Hepatic stellate cell (primary cell): ENCODE measurements at regions not wholly inside any gene's neighbourhood (a gene's known extent, or its start where the extent isn't known, plus 50 kb on each side); places are given as distances from the start of the nearest gene placed in this dataset.
"Not testable (repeated sequence)": the region's sequence is repeated elsewhere in the genome, so short reads cannot be mapped to it uniquely, and the experiment has no call there.

Source experiments
- DNase-seq: peaks from one replicate; pipeline ENCODE4 v3.0.0; 2011; ENCODE audit warnings: low spot score

DNA sequence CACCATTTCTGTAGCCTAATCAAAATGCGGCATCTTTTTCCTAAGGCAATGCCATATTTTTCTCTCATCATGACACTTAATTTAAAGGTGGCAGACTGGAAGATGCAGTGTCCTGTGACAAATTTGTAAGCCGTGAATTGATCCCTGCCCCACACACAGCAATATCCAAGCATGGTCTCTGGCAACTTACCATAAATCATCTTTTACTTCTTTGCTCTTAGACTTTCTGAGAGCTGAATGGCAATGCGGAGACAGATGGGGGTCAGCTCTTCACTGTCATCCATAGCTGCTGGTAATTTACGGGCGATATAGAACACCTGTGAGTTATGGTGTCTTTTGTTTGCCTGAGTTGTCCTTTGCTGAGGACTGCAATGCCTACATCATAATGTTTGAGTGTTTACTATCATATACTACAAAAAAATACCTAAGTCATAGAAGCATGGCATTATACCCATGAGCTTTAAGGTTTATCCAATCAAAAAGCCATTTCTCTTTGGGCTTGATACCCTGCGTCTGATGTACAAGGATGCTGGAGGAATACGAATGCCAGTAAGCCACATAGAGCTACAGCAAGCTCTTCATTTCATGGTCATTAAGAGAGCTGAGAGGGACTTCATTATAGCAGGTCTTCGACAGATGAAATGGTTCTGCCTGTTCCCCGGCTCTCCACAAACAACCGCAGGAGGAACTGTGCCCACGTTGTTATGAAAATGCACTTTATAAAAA is 148.1 kb downstream of the TRIML1 start:
- DNase-seq, result no peak

DNA sequence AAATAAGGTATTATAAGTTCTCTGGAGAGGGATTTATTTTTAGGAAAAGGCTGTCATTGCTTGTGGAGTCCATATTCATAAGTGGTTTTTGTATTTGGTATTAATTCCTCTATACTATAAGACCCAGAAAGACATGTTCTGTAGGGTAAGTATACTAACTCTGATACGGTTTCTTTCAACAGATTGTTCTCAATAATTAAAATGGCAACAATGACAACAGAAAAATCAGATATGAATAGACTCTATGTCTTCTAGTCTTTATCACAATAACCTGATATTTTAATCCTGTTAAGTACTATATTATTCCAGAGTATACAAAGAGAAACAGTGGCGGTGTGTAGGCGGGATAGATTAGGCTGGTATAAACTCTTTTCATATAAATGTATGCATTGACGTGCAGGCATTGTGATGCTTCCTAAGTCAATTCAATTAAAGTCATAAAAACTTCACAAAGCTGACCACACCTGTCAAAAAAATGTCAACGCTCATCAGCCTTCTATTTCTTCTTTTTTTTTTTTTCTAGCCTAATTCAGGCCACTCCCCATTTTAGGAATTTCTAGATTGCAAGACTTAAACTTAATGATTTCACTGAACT is 150.4 kb downstream of the TRIML1 start:
- DNase-seq, result no peak

DNA sequence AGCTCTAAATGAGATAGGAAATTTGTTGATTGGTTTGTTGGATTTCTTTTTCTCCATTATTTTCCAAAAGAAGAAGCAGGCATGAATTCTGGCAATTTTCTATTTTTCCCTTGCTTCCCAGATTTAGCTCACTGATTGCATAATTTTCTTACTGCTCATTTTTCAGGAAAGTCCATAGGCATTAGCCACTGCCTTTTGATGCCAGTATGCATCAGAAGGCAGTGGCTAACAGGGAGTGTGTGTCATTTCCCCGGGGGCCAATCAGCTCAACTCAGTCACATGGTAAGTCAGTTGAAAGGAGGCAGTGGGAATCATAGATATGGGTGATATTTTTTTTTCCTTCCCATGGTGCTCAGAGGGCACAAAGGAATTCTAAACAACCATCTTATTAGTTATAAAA is 156.7 kb downstream of the TRIML1 start:
- no peak for DNase-seq

DNA sequence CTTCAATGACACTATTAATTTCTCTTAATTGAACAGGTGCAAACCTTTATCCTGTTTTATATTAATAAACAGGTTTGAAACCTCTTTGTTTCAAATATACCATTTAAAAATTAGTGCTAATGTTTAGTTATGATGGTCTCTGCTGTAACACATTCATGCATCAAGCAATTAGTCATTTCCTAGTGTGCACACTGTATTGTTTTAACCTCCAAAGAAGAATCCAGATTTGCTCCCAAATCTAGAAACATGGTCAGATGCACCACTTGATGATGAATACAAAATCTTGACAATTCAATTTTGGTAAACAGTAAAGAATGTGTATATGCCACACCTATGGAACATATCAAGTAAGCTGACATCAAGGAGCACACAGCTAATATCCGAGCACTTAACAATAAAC is 157.1 kb downstream of the TRIML1 start:
- no peak for DNase-seq

DNA sequence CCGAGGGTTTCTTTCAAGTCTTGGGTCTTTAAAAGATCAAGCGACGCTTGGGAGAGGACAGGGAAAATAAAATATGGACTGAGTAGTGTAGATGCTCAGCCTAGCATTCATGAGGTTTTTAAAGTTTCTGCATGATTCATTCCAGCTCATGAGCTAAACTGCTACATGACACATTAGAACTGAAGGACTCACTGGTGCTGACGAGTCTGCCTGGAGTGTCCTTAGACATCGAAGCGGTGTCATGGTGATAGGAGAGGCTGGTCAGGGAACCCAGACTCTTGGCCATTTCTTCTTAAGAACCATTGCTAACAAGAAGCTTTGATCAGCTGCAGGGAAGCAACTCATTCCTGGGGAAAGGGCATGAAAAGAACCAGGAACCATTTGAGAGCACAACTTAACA is 158.6 kb downstream of the TRIML1 start:
- DNase-seq, result peak; percentile 12

DNA sequence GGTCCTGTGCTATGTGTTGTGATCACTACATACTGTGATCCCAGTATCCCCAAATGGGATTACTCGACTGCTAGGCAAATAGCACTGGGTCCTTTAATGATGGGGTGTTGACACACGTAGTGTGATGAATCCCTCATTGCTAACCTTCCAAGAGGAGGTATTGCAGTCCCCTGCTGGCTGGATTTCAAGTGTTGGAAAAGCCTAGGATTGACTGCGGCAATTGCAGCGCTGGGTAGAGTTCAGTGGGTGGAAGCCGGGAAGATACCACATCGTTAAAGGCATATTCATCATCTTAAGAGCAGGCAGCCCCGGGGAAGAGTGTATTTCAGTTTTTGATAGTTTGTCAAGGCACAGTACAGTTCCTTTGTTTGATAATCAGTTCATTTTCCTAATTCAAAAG is 159.9 kb downstream of the TRIML1 start:
- DNase-seq, result no peak

DNA sequence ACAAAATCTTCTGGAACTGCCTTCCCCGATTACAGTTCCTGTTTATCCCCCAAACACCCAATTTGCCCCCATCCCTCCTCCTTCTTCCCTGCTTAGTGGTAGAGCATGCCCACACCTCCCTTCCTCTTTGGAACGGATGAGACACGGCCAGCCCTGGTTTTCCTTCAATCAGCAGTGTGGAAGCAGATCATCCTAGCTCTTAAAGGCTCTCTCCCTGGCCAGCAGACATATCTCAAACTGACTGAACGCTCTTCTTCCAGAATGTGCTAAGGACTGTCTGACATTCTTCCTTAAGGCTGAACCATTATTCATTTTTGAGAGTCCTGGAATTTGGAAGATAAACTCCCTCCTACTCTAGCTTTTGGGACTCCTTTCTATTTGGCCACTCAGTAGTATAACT is 161.1 kb downstream of the TRIML1 start:
- DNase-seq, result no peak

DNA sequence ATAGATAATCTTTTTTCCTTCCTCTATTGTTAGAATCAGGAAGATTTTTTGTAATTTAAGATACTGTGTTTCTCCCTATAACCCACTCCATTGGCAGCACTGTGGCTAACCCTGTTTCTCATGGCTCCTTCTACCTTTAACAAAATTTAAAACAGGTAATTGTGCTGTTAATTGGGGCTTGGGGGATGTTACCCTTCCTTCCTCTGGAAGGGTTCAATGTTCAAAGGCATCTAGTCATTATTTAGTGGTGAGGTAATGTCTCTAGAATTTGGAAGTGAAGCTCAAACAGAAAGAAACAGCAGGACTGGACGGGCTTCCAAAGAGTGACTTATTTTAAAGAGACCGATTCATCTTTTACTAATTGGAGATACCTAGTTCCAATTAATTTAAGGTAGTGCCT is 166.4 kb downstream of the TRIML1 start:
- no peak for DNase-seq

DNA sequence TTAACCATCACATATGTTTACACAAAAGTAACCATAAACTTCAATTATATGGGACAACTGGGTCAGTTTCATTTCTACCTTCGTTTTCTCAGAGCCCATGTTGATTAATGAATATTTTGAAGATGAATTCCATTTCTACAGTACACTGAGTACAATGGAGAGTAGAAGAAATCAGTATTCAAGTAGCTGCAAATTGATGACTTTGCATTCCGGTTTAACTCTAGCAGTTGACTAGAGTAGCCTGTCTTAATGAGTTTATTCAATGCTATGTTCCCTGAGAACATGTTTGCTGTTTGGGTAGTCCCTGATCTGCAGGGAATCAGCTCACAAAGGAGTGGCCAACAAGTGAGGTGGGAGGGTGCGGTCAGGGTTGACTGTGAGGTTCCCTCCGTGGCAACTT is 168.3 kb downstream of the TRIML1 start:
- no peak for DNase-seq

DNA sequence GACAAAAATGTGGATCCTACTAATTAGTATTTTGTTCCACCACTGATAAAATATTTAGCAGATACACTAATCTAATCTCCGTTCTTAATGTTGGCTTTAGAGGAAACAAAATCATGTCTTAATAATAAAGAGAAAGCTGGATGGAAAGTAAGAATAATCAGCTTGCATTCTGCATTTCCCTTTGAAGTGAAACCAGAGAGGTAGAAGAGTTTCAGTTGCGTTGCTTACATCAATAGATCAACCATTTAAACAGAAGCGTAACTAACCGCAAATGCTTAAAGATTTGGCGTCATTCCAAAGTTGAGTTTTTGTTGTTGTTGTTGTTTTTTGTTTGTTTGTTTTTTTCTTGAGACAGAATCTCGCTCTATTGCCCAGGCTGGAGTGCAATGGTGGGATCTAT is 168.9 kb downstream of the TRIML1 start:
- no peak for DNase-seq

DNA sequence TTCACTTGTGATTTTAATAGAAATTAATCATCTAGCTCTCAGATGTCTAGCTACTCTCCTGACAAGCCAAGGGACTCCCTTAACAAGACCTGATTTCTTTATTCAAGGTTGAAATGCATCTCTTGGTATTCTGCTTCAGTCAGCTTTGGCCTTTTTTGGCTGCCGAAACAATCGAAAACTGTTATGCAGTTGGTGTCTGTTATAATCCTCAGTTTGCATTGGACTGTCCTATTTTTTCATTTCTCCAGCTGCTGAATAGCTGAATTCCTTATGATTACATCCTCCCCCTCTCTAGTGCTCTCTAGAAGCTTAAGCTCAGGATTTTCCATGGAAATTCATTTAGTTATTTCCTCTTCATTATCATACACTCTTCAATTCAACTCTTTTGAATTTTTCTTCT is 177.2 kb downstream of the TRIML1 start:
- DNase-seq, result no peak

DNA sequence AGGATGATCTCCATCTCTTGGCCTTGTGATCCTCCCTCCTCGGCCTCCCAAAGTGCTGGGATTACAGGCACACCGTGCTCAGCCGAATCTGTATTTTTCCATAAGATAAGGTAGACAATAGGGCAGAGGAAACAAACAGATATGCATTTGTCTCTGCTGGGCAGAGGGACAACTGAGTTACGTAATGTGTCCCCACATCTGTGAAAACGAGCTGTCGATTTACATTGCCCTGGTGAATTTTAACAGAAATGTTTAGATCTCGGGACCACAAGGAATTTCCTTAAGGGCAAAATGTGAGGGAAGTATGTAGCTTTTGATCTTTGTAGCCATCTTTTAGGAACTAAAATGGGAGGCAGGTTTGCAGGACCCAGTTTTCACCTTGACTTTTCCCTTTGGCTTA is 189.7 kb downstream of the TRIML1 start:
- no peak for DNase-seq

DNA sequence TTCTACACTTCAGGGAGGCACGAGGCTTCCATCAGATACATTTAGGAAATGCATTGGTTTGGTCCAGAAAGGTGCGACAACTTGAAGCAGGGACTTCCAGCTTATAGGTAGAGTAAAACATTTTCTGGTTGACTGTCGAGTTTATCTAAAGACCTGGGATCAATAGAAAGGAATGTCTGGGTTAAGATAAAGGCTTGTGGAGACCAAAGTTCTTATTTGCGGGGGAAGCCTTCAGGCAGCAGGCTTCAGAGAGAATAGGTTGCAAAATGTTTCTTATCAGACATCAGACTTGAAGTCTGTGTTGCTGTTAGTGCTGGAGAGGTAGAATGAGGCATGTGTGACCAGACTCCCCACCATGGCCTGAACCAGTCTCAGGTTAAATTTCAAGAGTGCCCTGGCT is 190.3 kb downstream of the TRIML1 start:
- DNase-seq, result no peak

DNA sequence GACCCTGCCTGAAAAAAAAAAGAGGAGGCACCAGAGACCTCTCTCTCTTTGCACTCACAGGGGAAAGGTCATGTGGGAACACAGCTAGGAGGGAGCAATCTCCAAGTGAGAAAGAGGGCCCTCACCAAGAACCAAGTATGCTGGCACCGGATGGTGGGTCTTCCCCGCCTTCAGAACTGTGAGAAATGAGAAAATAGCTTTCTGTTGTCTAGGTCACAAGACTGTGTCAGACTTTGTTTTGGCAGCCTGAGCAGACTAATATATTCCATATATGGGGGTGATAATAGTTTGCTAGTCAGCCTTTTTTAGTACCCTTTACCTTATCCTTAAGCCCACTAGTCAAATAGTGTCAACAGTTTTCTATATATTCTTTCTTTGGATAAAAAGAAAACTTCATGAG is 193.0 kb downstream of the TRIML1 start:
- DNase-seq, result no peak

DNA sequence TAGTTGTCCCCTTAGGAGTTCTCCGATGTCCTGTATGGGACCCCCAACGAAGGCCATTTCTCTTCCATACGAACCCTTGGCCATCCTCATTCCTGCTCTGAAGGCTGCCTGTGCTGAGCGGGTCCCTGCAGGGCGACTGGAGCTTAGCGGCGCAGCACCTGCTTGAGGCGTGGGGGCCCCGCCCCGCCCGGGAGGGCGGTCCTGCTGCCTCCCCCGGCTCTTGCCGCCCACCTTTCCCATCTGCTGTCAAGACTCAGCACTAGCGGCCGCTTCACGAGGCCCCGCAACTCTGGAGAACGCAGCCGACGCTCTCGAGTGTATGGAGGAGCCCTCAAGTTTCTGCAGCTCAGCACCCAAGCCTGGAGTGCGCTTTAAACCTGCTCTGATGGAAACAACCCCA is 197.7 kb downstream of the TRIML1 start:
- no peak for DNase-seq

DNA sequence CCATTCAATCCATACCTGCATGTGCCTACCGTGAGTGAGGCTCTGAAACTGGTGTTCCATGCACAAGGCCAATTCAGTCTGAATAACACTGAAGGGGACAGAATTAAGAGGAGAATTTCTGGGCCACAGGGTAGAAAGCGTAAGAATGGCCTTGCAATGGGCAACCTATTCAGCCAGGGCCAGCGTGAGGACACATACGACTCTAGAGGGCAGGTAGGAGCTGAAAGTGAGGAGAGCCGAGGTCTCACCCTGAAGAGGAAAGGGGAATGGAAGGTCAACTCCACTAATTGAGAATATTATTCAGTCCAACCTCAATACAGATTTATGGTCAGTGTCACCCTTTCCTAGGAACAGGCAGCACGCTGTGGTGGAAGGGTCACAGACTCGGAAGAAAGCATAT is 202.2 kb downstream of the TRIML1 start:
- DNase-seq, result no peak

DNA sequence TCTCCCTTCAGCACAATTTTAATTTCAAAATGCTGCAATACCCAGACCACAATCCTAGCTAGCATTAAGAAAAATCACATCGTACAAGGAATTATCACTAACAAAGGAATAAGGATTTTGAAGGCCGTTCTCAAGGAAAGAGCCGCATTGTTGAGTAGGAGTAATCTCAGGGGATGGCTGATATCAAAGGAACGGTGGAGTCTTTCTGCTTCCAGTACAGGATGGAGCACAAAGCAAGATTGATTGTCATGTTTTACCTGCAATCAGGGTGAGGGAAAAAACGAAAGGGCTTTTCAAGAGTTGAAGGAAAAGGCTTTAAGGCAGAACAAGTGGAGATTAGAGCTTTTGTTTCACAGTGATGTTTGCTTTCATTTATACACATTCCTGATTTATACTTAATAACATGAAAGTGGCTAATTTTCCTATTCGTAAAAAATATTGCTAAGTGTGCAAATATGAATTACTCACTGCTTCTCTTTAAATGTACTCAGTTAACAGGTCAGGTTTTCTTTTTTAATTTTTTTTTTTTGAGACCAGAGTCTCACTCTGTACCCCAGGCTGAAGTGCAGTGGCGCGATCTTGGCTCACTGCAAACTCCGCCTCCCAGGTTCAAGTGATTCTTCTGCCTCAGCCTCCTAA is 207.0 kb downstream of the TRIML1 start:
- no peak for DNase-seq

DNA sequence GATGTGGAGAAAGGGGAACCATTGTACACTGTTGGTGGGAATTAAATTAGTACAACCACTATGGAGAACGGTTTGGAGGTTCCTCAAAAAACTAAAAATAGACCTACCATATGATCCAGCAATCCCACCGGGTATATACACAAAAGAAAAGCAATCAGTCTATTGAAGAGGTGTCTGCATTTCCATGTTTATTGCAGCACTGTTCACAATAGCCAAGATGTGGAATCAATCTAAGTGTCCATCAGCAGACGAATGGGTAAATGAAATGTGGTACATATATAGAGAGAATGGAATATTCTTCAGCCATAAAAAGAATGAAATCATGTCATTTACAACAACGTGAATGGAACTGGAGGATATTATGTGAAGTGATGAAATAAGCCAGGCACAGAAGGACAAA is 208.1 kb downstream of the TRIML1 start:
- DNase-seq, result no peak

DNA sequence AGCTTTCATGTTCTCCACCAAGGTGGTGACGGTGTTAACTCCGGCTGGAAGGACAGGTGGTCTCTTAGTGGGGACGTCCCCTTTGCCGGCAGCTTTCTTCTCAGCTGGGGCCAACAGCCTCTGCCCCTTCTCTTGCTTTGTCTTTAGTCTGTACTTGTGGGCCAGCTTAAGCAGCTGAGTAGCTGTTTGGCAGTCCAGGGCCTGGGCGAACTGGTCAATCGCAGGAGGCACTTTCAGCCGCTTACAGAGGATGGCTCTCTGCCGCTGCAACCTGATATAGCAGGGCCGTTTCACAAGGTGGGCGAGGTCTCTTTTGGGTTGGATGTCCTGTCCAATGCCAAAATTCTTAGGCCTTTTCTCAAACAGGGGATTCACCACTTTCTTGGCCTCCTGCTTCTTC is 210.3 kb downstream of the TRIML1 start:
- DNase-seq, result not testable (repeated sequence)

DNA sequence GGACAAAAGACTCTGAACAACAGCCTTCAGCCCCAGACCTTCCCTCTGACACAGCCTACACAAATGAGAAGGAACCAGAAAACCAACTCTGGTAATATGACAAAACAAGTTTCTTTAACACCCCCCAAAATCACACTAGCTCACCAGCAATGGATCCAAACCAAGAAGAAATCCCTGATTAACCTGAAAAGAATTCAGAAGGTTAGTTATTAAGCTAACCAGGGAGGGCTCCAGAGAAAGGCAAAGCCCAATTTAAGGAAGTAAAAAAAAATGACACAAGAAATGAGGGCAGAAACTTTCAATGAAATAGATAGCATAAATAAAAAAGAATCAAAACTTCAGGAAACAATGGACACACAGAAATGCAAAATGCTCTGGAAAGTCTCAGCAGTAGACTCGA is 224.0 kb downstream of the TRIML1 start:
- no peak for DNase-seq

DNA sequence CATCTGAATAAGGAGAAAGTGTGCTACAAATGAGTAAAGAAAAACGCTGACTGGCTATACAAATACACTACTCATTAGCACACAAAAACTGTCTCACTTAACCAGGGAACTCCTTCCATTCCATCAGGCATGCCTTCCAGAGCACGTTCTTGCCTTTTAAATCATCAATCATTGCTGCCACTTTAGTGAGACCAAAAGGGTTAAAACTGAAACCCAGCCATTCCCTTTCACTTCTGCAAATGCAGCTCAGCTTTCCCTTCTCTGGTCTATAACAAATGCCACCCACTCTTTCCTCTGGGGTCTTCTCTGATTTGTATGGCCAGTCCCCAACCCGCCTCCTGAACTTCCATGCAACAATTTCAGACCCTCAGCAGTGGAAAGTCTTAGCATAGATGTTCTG is 231.5 kb downstream of the TRIML1 start:
- DNase-seq, result no peak

DNA sequence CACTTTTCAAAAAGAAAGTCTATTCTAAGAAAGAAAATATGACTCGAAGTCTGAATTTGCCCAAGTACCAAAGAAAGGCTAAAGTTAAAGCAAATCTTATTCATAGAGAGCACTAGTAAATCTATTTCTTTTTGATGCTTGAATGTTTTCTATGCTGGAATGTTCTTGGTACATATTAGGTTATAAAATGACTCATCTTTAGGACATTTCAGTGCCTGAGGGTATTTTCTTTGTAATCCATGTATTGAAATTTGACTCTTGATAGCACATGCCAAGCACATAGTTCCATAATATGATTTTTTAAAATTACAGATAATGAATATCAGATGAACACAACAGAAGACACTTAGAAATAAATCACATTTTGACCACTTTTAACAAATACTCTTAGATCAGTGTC is 232.8 kb downstream of the TRIML1 start:
- DNase-seq, result no peak

DNA sequence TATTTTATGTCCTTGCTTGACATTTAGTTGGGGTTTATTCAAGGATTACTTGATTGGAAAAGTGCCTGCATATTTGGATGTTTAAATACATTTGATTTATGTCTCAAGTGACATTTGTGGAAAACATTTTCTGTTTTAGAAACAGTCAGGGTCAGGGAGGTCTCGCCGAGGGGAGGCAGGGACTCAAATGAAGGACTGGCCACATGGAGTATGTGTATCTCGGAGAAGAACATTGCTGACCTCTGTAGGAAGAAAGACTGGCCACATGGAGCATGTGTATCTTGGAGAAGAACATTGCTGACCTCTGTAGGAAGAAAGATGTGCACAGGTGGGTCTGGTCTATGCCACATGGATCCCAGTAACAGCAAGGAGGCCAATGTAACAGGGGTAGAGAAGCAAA is 233.6 kb downstream of the TRIML1 start:
- peak; percentile 9 for DNase-seq

DNA sequence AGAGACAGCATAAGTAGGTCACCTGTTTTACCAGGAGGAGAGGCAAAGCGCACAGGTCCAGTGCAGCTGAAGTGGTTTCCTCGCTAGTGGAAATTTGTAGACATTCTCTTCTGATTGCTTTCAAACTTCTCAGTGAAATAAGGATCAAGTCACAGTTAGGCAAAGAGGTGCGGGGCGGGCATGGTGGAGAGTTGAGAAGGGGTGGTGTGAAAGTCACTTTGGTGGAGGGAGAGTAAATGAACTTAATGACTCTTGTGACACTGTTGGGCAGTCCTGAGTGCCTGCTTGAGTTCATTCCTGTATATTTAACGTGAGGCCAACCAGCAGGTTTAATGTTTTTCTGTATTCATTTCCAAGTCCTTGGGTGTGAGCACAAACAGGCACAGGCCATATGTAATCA is 235.6 kb downstream of the TRIML1 start:
- no peak for DNase-seq
